Endothelial cell of umbilical vein (primary cell): ENCODE measurements at regions not wholly inside any gene's neighbourhood (a gene's known extent, or its start where the extent isn't known, plus 50 kb on each side); places are given as distances from the start of the nearest gene placed in this dataset.

Source experiments
- BruUV-seq: library from RNA; stranded (reverse); fragments of 400-500 nt; replicated peaks from 2 replicates; lab custom pipeline; 2021; lab: Mats Ljungman, UMichigan
- CTCF ChIA-PET: fragments of 300-600, 350-600 bp; sonication (Branson Sonifier 250); formaldehyde crosslinking; loops from one replicate; lab custom pipeline; 2021; ENCODE audit warnings: antibody characterized with exemption, inconsistent platforms; lab: Charles Lee
- POLR2A ChIA-PET: fragments of 300-600, 350-600 bp; sonication (Branson Sonifier 250); formaldehyde crosslinking; loops from one replicate; lab custom pipeline; 2021; ENCODE audit warnings: antibody characterized with exemption, inconsistent platforms; lab: Charles Lee
- DNase-seq: peaks from one replicate; pipeline ENCODE4 v3.0.0-alpha.2; 2011; ENCODE audit warnings: low read depth, low spot score
- FAIRE-seq: peaks from 2 replicates; lab custom pipeline; 2011; peaks lifted over from hg19 to GRCh38; lab: Jason Lieb, UNC
- H2AFZ ChIP-seq: 2 replicates; pipeline ENCODE4 v1.6.0; 2012; ENCODE audit warnings: low read depth, low read length, control low read depth, inconsistent platforms
- H3K27ac ChIP-seq: 2 replicates; pipeline ENCODE4 v1.5.1; 2011; ENCODE audit warnings: low read depth, mild to moderate bottlenecking, control low read depth, low read length, moderate library complexity; ENCODE audit not compliant: insufficient read depth
- H3K27me3 ChIP-seq, 2 experiments: 2 replicates each; pipeline versions ENCODE4 v1.6.0 to v1.6.1; 2011; ENCODE audit warnings: low read length in 2 of 2, mixed read lengths in 1 of 2; ENCODE audit not compliant: control insufficient read depth in 2 of 2, insufficient read depth in 2 of 2
- H3K36me3 ChIP-seq, 2 experiments: 2 replicates in 1 of 2; 3 replicates in 1 of 2; pipeline ENCODE4 v1.5.1; 2011; ENCODE audit warnings: low read length in 2 of 2, mild to moderate bottlenecking in 1 of 2, moderate library complexity in 1 of 2; ENCODE audit not compliant: control insufficient read depth in 2 of 2, insufficient read depth in 2 of 2; ENCODE audit errors: extremely low read depth in 1 of 2
- H3K4me1 ChIP-seq: 3 replicates; pipeline ENCODE4 v1.5.1; 2011; ENCODE audit warnings: mild to moderate bottlenecking, low read length; ENCODE audit not compliant: control insufficient read depth, insufficient read depth; ENCODE audit errors: extremely low read depth
- H3K4me2 ChIP-seq: 2 replicates; pipeline ENCODE4 v1.6.1; 2011; ENCODE audit warnings: low read length, control low read depth, mixed read lengths; ENCODE audit not compliant: insufficient read depth
- H3K4me3 ChIP-seq, 3 experiments: fragments of 200-600 bp in 1 of 3; sonication (generic), shearing (Covaris generic) in 1 of 3; replicated peaks in 1 of 3; 2 replicates each; pipeline ENCODE4 v1.5.1; 2011 to 2016; ENCODE audit warnings: control low read depth in 3 of 3, low read length in 3 of 3, mild to moderate bottlenecking in 2 of 3, inconsistent platforms in 1 of 3, low read depth in 1 of 3, moderate library complexity in 1 of 3; ENCODE audit not compliant: insufficient read depth in 1 of 3
- H3K79me2 ChIP-seq: 2 replicates; pipeline ENCODE4 v1.6.0; 2012; ENCODE audit warnings: low read length, inconsistent platforms; ENCODE audit not compliant: control insufficient read depth, insufficient read depth
- H3K9ac ChIP-seq: replicated peaks from 2 replicates; pipeline ENCODE3; 2011; ENCODE audit warnings: low read length, control low read depth; ENCODE audit not compliant: insufficient read depth; ENCODE audit errors: extremely low read depth
- H3K9me1 ChIP-seq: replicated peaks from 3 replicates; pipeline ENCODE4 v1.6.0; 2011; ENCODE audit warnings: mild to moderate bottlenecking, low read length; ENCODE audit not compliant: control insufficient read depth, insufficient read depth; ENCODE audit errors: extremely low read depth
- H3K9me3 ChIP-seq: replicated peaks from 2 replicates; pipeline ENCODE4 v1.5.1; 2012; ENCODE audit warnings: low read length, inconsistent platforms; ENCODE audit not compliant: control insufficient read depth, insufficient read depth
- H4K20me1 ChIP-seq: replicated peaks from 2 replicates; pipeline ENCODE3; 2011; ENCODE audit warnings: mild to moderate bottlenecking, low read length; ENCODE audit not compliant: control insufficient read depth, insufficient read depth; ENCODE audit errors: extremely low read depth
- EZH2 ChIP-seq: IDR thresholded peaks from 2 replicates; pipeline ENCODE4 v1.6.1; 2012; ENCODE audit warnings: borderline replicate concordance, low read depth, mild to moderate bottlenecking, moderate library complexity, low read length, inconsistent platforms; ENCODE audit not compliant: severe bottlenecking
- FOS ChIP-seq: IDR thresholded peaks from 2 replicates; pipeline ENCODE4 v1.6.1; 2011; ENCODE audit warnings: mild to moderate bottlenecking, low read length, moderate library complexity, borderline replicate concordance; ENCODE audit not compliant: insufficient read depth
- GATA2 ChIP-seq: IDR thresholded peaks from 2 replicates; pipeline ENCODE4 v1.7.0; 2011; ENCODE audit warnings: low read depth, mild to moderate bottlenecking, moderate library complexity, mixed read lengths, low read length; ENCODE audit not compliant: insufficient read length, insufficient read depth
- JUN ChIP-seq: IDR thresholded peaks from 2 replicates; pipeline ENCODE4 v1.6.1; 2011; ENCODE audit warnings: borderline replicate concordance, low read depth; ENCODE audit not compliant: insufficient read length, insufficient read depth
- MYC ChIP-seq: IDR thresholded peaks from one replicate; pipeline ENCODE4 v1.6.1; 2011; ENCODE audit warnings: mild to moderate bottlenecking, low read depth, low read length
- POLR2A ChIP-seq: IDR thresholded peaks from 2 replicates; pipeline ENCODE4 v1.6.1; 2012; ENCODE audit warnings: low read depth, mild to moderate bottlenecking, control low read depth, low read length
- POLR2AphosphoS5 ChIP-seq: IDR thresholded peaks from 2 replicates; pipeline ENCODE4 v1.6.1; 2012; ENCODE audit warnings: low read depth, mild to moderate bottlenecking, control low read depth, low read length, moderate library complexity; ENCODE audit not compliant: insufficient read depth
- dilution Hi-C: fragments of 300-500 bp; cut with MboI; formaldehyde crosslinking; loops from one replicate; pipeline ENCODE4 v1.15.0; 2019; ENCODE audit warnings: low sequenced_read_pairs; ENCODE audit not compliant: extremely low pct_ligation_motif_present
- intact Hi-C: fragments of 100-400 bp; cut with micrococcal nuclease; formaldehyde crosslinking; loops from one replicate; pipeline ENCODE4 v1.10.0; 2022
- TF ChIP-seq, protein P1 (sequence below), 2 donors: IDR thresholded peaks; 1 replicate in 1 of 2; 2 replicates in 1 of 2; pipeline ENCODE4 v1.5.1; 2011; ENCODE audit warnings: low read length in 2 of 2, mild to moderate bottlenecking in 2 of 2, moderate library complexity in 2 of 2, control low read depth in 1 of 2, inconsistent platforms in 1 of 2, low read depth in 1 of 2; ENCODE audit not compliant: insufficient read depth in 1 of 2; ENCODE audit errors: extremely low read depth in 1 of 2
- TF ChIP-seq, protein P2 (sequence below): IDR thresholded peaks from 2 replicates; pipeline ENCODE4 v1.6.1; 2011; ENCODE audit not compliant: insufficient read depth, insufficient read length

DNA sequence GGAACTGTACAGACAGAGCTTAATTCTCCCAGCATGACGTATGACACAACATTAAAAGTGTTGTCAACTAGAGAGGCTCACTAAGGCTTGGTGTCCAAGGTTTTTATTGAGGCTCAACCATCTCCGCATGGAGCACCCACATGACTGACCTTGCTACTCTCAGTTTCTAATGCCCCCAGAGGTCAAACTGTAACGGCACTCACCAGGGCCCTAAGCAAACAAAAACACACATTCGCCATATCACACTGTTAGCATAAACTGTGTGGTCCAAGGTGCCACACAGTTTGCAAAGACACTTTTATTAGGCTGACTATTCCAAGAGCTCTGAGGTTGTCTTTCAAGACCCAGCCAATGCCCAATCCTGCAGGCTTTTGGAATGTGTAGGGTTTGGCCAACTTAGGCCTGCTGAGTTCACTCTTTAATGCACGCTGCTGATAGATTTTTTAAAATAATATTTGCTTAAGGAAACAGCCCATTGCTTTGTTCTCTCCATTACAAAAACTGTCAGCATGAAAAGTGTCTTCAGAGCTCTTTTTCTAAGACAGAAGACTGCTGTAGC is 114.9 kb downstream of the DSC3 start:
- dilution Hi-C loops (no loop called here), intact Hi-C loops (no loop called here)
- Histone ChIP-seq H3K27me3 (no peaks in the 10 kb centered on the region), H3K27ac (no peak overlapping the region), H3K9ac (no peak overlapping the region), H3K9me3 (no peaks in the 10 kb centered on the region), H3K4me1 (no peaks in the 10 kb centered on the region), H3K79me2 (no peaks in the 10 kb centered on the region), H3K9me1 (no peaks in the 10 kb centered on the region), H4K20me1 (no peaks in the 10 kb centered on the region), H3K4me3 (no peak overlapping the region), H3K4me2 (no peak overlapping the region), H2AFZ (no peak overlapping the region), H3K36me3 (no peaks in the 10 kb centered on the region)
- ChIA-PET CTCF (no interaction called here), POLR2A (no interaction called here)
- no TSS peak for BruUV-seq
- no peak for TF ChIP-seq POLR2A
- FAIRE-seq (no peak), DNase-seq (no peak)

DNA sequence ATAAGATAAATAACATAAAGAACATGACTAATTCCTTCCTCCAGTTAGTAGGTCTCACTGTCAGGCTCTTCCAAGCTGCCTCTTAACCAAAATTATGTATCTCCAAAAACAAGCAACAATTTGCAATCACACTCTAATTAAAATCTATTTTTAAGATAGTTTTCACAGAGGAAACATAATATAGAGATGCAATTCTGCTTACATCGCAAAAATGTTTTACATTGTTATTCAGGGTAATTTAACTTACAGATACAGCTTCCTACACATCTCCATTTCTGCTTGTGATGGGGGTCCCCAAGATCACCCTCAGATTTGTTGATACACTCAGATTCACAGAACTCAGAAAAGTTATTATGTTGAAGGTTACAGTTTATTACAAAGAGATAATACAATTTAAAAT is 115.5 kb downstream of the DSC3 start:
- intact Hi-C loops (no loop called here), dilution Hi-C loops (no loop called here)
- no peak for TF ChIP-seq GATA2
- TF ChIP-seq POLR2A: no peak
- no peak for TF ChIP-seq MYC
- no peak for TF ChIP-seq JUN
- no peak for TF ChIP-seq FOS
- TF ChIP-seq, protein P1, sequence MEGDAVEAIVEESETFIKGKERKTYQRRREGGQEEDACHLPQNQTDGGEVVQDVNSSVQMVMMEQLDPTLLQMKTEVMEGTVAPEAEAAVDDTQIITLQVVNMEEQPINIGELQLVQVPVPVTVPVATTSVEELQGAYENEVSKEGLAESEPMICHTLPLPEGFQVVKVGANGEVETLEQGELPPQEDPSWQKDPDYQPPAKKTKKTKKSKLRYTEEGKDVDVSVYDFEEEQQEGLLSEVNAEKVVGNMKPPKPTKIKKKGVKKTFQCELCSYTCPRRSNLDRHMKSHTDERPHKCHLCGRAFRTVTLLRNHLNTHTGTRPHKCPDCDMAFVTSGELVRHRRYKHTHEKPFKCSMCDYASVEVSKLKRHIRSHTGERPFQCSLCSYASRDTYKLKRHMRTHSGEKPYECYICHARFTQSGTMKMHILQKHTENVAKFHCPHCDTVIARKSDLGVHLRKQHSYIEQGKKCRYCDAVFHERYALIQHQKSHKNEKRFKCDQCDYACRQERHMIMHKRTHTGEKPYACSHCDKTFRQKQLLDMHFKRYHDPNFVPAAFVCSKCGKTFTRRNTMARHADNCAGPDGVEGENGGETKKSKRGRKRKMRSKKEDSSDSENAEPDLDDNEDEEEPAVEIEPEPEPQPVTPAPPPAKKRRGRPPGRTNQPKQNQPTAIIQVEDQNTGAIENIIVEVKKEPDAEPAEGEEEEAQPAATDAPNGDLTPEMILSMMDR (IDR thresholded peaks at IDR 0.05; ENCODE audit: extremely low read depth in 1 of 2, insufficient read depth in 1 of 2, low read depth in 1 of 2, low read length in 2 of 2): no peak
- TF ChIP-seq POLR2AphosphoS5: no peak
- TF ChIP-seq, protein P2, sequence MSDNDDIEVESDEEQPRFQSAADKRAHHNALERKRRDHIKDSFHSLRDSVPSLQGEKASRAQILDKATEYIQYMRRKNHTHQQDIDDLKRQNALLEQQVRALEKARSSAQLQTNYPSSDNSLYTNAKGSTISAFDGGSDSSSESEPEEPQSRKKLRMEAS: no peak
- no peak for TF ChIP-seq EZH2
- Histone ChIP-seq H3K27ac (no peak overlapping the region), H3K36me3 (no peaks in the 10 kb centered on the region), H2AFZ (no peak overlapping the region), H4K20me1 (no peaks in the 10 kb centered on the region), H3K9ac (no peak overlapping the region), H3K4me1 (no peaks in the 10 kb centered on the region), H3K79me2 (no peaks in the 10 kb centered on the region), H3K27me3 (no peaks in the 10 kb centered on the region), H3K9me3 (no peaks in the 10 kb centered on the region), H3K4me3 (no peak overlapping the region), H3K4me2 (no peak overlapping the region), H3K9me1 (no peaks in the 10 kb centered on the region)
- ChIA-PET POLR2A (no interaction called here), CTCF (no interaction called here)
- no TSS peak for BruUV-seq
- DNase-seq (no peak), FAIRE-seq (no peak)
